NT2/D1 (cell line): ENCODE measurements at regions not wholly inside any gene's neighbourhood (a gene's known extent, or its start where the extent isn't known, plus 50 kb on each side); places are given as distances from the start of the nearest gene placed in this dataset.

ENCODE experiments used
- SUZ12 ChIP-seq: IDR thresholded peaks from 2 replicates; pipeline ENCODE4 v1.6.1; 2011; ENCODE audit not compliant: insufficient read length, insufficient read depth; ENCODE audit errors: extremely low read depth
- YY1 ChIP-seq: IDR thresholded peaks from 2 replicates; pipeline ENCODE4 v1.6.1; 2011; ENCODE audit not compliant: insufficient read length, insufficient read depth

DNA sequence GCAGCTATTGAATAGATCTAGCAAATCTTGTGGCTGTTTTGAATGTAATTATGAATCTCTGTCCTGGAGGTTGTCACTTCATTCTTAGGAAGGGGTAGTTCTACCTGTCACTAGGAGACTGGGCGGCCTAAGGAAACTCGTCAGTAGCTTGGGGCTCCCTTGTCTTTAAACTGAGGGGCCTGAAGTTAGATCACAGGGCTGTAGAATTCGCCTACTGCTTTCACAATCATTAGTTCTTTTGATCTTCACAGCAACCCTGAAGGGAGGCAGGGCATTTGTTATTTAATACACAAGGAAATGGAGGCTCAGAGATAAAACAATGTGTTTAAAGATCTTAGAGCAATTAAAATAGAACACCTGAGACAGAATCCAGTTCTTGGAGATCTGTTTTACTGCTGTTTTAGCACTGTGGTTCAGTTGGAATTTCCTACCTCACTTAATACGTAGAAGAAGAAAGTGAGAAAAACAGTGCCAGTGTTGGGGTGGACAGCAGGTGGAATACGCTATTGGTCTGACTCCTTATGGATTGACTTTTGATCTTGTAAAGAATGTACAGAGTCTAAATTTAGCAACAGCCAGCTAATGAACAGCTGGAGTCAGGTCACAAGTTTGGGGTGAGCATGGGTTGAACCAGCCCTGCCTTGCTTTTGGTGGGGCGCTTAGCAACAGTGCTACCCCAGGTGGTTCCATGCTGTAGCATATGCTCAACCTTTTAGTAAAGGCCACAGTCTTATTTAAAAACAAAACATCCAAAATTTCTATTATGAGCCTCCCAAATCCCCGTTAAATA lies 71.4 kb upstream of the BHLHE40 start:
- TF ChIP-seq YY1 (no peak), SUZ12 (no peak)
